MM.1S (cell line): ENCODE measurements at regions not wholly inside any gene's neighbourhood (a gene's known extent, or its start where the extent isn't known, plus 50 kb on each side); places are given as distances from the start of the nearest gene placed in this dataset.

ENCODE experiments used
- DNase-seq: peaks from one replicate; pipeline ENCODE4 v3.0.0-alpha.2; 2015
- H2AFZ ChIP-seq: fragments of 300-600 bp; sonication (generic); 2 replicates; pipeline ENCODE4 v1.6.0; 2016; ENCODE audit warnings: antibody characterized with exemption, low read length
- H3F3A ChIP-seq: fragments of 300-600 bp; sonication (generic); 2 replicates; pipeline ENCODE4 v1.6.1; 2016; ENCODE audit warnings: mild to moderate bottlenecking, antibody characterized with exemption, low read length, moderate library complexity, mixed read lengths; ENCODE audit not compliant: insufficient read depth
- H3K27ac ChIP-seq: fragments of 300-600 bp; sonication (generic); 2 replicates; pipeline ENCODE4 v1.5.1; 2016; ENCODE audit warnings: mild to moderate bottlenecking, low read length
- H3K27me3 ChIP-seq: fragments of 300-600 bp; sonication (generic); replicated peaks from 2 replicates; pipeline ENCODE4 v1.6.0; 2016; ENCODE audit warnings: low read length; ENCODE audit not compliant: insufficient read depth
- H3K36me3 ChIP-seq: fragments of 300-600 bp; sonication (generic); replicated peaks from 2 replicates; pipeline ENCODE4 v1.6.1; 2016; ENCODE audit warnings: mild to moderate bottlenecking, low read length, mixed read lengths; ENCODE audit not compliant: insufficient read depth
- H3K4me1 ChIP-seq: fragments of 300-600 bp; sonication (generic); 2 replicates; pipeline ENCODE4 v1.6.1; 2016; ENCODE audit warnings: low read length, mixed read lengths
- H3K4me2 ChIP-seq: fragments of 300-600 bp; sonication (generic); 2 replicates; pipeline ENCODE4 v1.6.0; 2016; ENCODE audit warnings: low read depth, low read length
- H3K4me3 ChIP-seq: fragments of 300-600 bp; sonication (generic); 2 replicates; pipeline ENCODE4 v1.5.1; 2016; ENCODE audit warnings: low read length, mixed read lengths
- H3K79me2 ChIP-seq: fragments of 300-600 bp; sonication (generic); 2 replicates; pipeline ENCODE4 v1.6.1; 2016; ENCODE audit warnings: mixed run types, low read length, mixed read lengths
- H3K9ac ChIP-seq: fragments of 300-600 bp; sonication (generic); 2 replicates; pipeline ENCODE4 v1.6.1; 2016; ENCODE audit warnings: low read length, mixed read lengths
- H3K9me2 ChIP-seq: fragments of 300-600 bp; sonication (generic); replicated peaks from 2 replicates; pipeline ENCODE4 v1.6.1; 2016; ENCODE audit warnings: mild to moderate bottlenecking, low read length, mixed read lengths; ENCODE audit not compliant: insufficient read depth
- H3K9me3 ChIP-seq: fragments of 300-600 bp; sonication (generic); replicated peaks from 2 replicates; pipeline ENCODE4 v1.6.1; 2016; ENCODE audit warnings: mild to moderate bottlenecking, low read length, mixed read lengths; ENCODE audit not compliant: insufficient read depth
- H4K20me1 ChIP-seq: fragments of 300-600 bp; sonication (generic); 2 replicates; pipeline ENCODE4 v1.6.1; 2016; ENCODE audit warnings: mild to moderate bottlenecking, low read length, moderate library complexity, mixed read lengths; ENCODE audit not compliant: insufficient read depth
- CTCF ChIP-seq: fragments of 300-600 bp; sonication (generic); IDR thresholded peaks from 2 replicates; pipeline ENCODE4 v1.5.1; 2016; ENCODE audit warnings: antibody characterized with exemption, low read length, mixed read lengths
- EZH2 ChIP-seq: fragments of 300-600 bp; sonication (generic); optimal IDR thresholded peaks from 2 replicates; pipeline ENCODE3; 2017; ENCODE audit warnings: low read depth, mild to moderate bottlenecking, antibody characterized with exemption, low read length, mixed read lengths
- EZH2phosphoT487 ChIP-seq: fragments of 300-600 bp; sonication (generic); IDR thresholded peaks from 2 replicates; pipeline ENCODE4 v1.6.1; 2018; ENCODE audit warnings: antibody characterized with exemption, low read length

GRCh38 chr12:42670719-42671118 lies 81.2 kb upstream of the PRICKLE1 start:
- no peaks in the 10 kb centered on the region for H3K27me3 ChIP-seq
- H3K27ac ChIP-seq, result no peak overlapping the region
- H3K79me2 ChIP-seq, result no peaks in the 10 kb centered on the region
- H3K4me3 ChIP-seq, result no peak overlapping the region
- TF ChIP-seq CTCF (no peak), EZH2 (no peak), EZH2phosphoT487 (no peak)
- no peaks in the 10 kb centered on the region for H3K9me3 ChIP-seq
- no peak overlapping the region for H3K9ac ChIP-seq
- DNase-seq, result no peak
- H3F3A ChIP-seq, result no peaks in the 10 kb centered on the region
- H4K20me1 ChIP-seq, result no peaks in the 10 kb centered on the region
- no peaks in the 10 kb centered on the region for H3K36me3 ChIP-seq
- H3K9me2 ChIP-seq, result no peaks in the 10 kb centered on the region
- no peak overlapping the region for H2AFZ ChIP-seq
- no peak overlapping the region for H3K4me2 ChIP-seq
- no peaks in the 10 kb centered on the region for H3K4me1 ChIP-seq

- Histone ChIP-seq H3F3A (no peaks in the 10 kb centered on the region), H3K27ac (no peak overlapping the region), H3K4me1 (no peaks in the 10 kb centered on the region), H3K27me3 (no peaks in the 10 kb centered on the region), H3K79me2 (no peaks in the 10 kb centered on the region), H3K36me3 (no peaks in the 10 kb centered on the region), H2AFZ (no peak overlapping the region), H3K9ac (no peak overlapping the region), H3K9me2 (no peaks in the 10 kb centered on the region), H3K4me2 (no peak overlapping the region), H3K9me3 (no peaks in the 10 kb centered on the region), H4K20me1 (no peaks in the 10 kb centered on the region), H3K4me3 (no peak overlapping the region)
- TF ChIP-seq CTCF (no peak), EZH2 (no peak), EZH2phosphoT487 (no peak)
- DNase-seq, result no peak
Observed at GRCh38 chr12:42669553-42669952, 80.0 kb upstream of the PRICKLE1 start.

- no peak overlapping the region for H3K27ac ChIP-seq
- no peaks in the 10 kb centered on the region for H3K79me2 ChIP-seq
- H3F3A ChIP-seq, result no peaks in the 10 kb centered on the region
- H3K9me3 ChIP-seq, result no peaks in the 10 kb centered on the region
- no peak overlapping the region for H3K4me2 ChIP-seq
- no peak overlapping the region for H2AFZ ChIP-seq
- H3K9ac ChIP-seq, result no peak overlapping the region
- no peak for DNase-seq
- H4K20me1 ChIP-seq, result no peaks in the 10 kb centered on the region
- H3K27me3 ChIP-seq, result no peaks in the 10 kb centered on the region
- H3K9me2 ChIP-seq, result no peaks in the 10 kb centered on the region
- H3K36me3 ChIP-seq, result no peaks in the 10 kb centered on the region
- no peak overlapping the region for H3K4me3 ChIP-seq
- no peaks in the 10 kb centered on the region for H3K4me1 ChIP-seq
- TF ChIP-seq EZH2phosphoT487, result no peak
- TF ChIP-seq EZH2, result no peak
- no peak for TF ChIP-seq CTCF
Observed at GRCh38 chr12:42666671-42667243, 77.2 kb upstream of the PRICKLE1 start.
